Upper lobe of right lung (tissue), 1 donor: ENCODE measurements at regions not wholly inside any gene's neighbourhood (a gene's known extent, or its start where the extent isn't known, plus 50 kb on each side); places are given as distances from the start of the nearest gene placed in this dataset.

Experiments used
- ATAC-seq: fragments of 200-7000 bp; cut with Tn5 transposase; one replicate; pipeline ENCODE4 v1.9.1; 2020; ENCODE audit warnings: mild to moderate bottlenecking, moderate library complexity
- DNase-seq: peaks from one replicate; pipeline ENCODE4 v3.0.0-alpha.2; 2020
- H3K27ac ChIP-seq: fragments of 200-600 bp; one replicate; pipeline ENCODE4 v1.8.0; 2022
- H3K27me3 ChIP-seq: fragments of 200-600 bp; one replicate; pipeline ENCODE4 v1.8.0; 2022; ENCODE audit warnings: mild to moderate bottlenecking
- H3K36me3 ChIP-seq: fragments of 200-600 bp; one replicate; pipeline ENCODE4 v1.8.0; 2022
- H3K4me1 ChIP-seq: fragments of 200-600 bp; one replicate; pipeline ENCODE4 v1.8.0; 2022
- H3K4me3 ChIP-seq: fragments of 200-600 bp; one replicate; pipeline ENCODE4 v1.8.0; 2022; ENCODE audit warnings: mild to moderate bottlenecking
- H3K9me3 ChIP-seq: fragments of 200-600 bp; one replicate; pipeline ENCODE4 v1.8.0; 2022
- CTCF ChIP-seq: fragments of 200-600 bp; IDR thresholded peaks from one replicate; pipeline ENCODE4 v1.8.0; 2022; ENCODE audit warnings: antibody characterized with exemption
- intact Hi-C: fragments of 100-400 bp; cut with DNase I; formaldehyde crosslinking; loops from one replicate; pipeline ENCODE4 v1.11.0; 2022
- donor health status: DM: no; HTN: yes; CAD: no; lungs with severe emphysema.

GRCh38 chr11:13074714-13075464 lies 65.8 kb downstream of the RASSF10 start:
- no peak overlapping the region for H3K4me3 ChIP-seq
- TF ChIP-seq CTCF = no peak
- intact Hi-C loops = no loop called here
- no peaks in the 10 kb centered on the region for H3K36me3 ChIP-seq
- no peak for ATAC-seq
- no peaks in the 10 kb centered on the region for H3K27me3 ChIP-seq
- no peak for DNase-seq
- H3K27ac ChIP-seq = no peak overlapping the region
- no peaks in the 10 kb centered on the region for H3K9me3 ChIP-seq
- H3K4me1 ChIP-seq = no peaks in the 10 kb centered on the region

- no peak overlapping the region for H3K27ac ChIP-seq
- H3K4me3 ChIP-seq = no peak overlapping the region
- no peak for TF ChIP-seq CTCF
- H3K4me1 ChIP-seq = no peaks in the 10 kb centered on the region
- ATAC-seq (no peak), DNase-seq (no peak)
- intact Hi-C loops = no loop called here
- H3K9me3 ChIP-seq = no peaks in the 10 kb centered on the region
- no peaks in the 10 kb centered on the region for H3K36me3 ChIP-seq
- no peaks in the 10 kb centered on the region for H3K27me3 ChIP-seq
Observed at GRCh38 chr11:13076961-13077360, 67.8 kb downstream of the RASSF10 start.

- TF ChIP-seq CTCF = no peak
- no peaks in the 10 kb centered on the region for H3K27me3 ChIP-seq
- no peaks in the 10 kb centered on the region for H3K9me3 ChIP-seq
- intact Hi-C loops = no loop called here
- H3K36me3 ChIP-seq = no peaks in the 10 kb centered on the region
- DNase-seq (no peak), ATAC-seq (no peak)
- no peak overlapping the region for H3K27ac ChIP-seq
- no peak overlapping the region for H3K4me3 ChIP-seq
- no peaks in the 10 kb centered on the region for H3K4me1 ChIP-seq
Observed at GRCh38 chr11:13080861-13081260, 71.7 kb downstream of the RASSF10 start.

- Histone ChIP-seq H3K27ac (no peak overlapping the region), H3K9me3 (no peaks in the 10 kb centered on the region), H3K36me3 (no peaks in the 10 kb centered on the region), H3K27me3 (no peaks in the 10 kb centered on the region), H3K4me1 (no peaks in the 10 kb centered on the region), H3K4me3 (no peak overlapping the region)
- ATAC-seq (no peak), DNase-seq (no peak)
- intact Hi-C loops = no loop called here
- TF ChIP-seq CTCF = no peak
Observed at GRCh38 chr11:13082588-13082987, 73.5 kb downstream of the RASSF10 start.

- TF ChIP-seq CTCF = no peak
- H3K27me3 ChIP-seq = no peaks in the 10 kb centered on the region
- DNase-seq (no peak), ATAC-seq (no peak)
- no peaks in the 10 kb centered on the region for H3K36me3 ChIP-seq
- H3K9me3 ChIP-seq = no peaks in the 10 kb centered on the region
- no peak overlapping the region for H3K27ac ChIP-seq
- no peaks in the 10 kb centered on the region for H3K4me1 ChIP-seq
- no peak overlapping the region for H3K4me3 ChIP-seq
- intact Hi-C loops = no loop called here
Observed at GRCh38 chr11:13090228-13090708, 81.2 kb downstream of the RASSF10 start.
